H1 (cell line): ENCODE measurements at regions not wholly inside any gene's neighbourhood (a gene's known extent, or its start where the extent isn't known, plus 50 kb on each side); places are given as distances from the start of the nearest gene placed in this dataset.

Experiments used
- BCL11A ChIP-seq, 2 experiments: IDR thresholded peaks; one replicate each; pipeline ENCODE4 v1.6.1; 2011; ENCODE audit warnings: low read depth in 2 of 2, low read length in 2 of 2, mild to moderate bottlenecking in 2 of 2
- CHD2 ChIP-seq: IDR thresholded peaks from 2 replicates; pipeline ENCODE4 v1.6.1; 2012; ENCODE audit warnings: low read length, improper control_type of control experiment
- FOSL1 ChIP-seq: IDR thresholded peaks from 2 replicates; pipeline ENCODE4 v1.6.1; 2011; ENCODE audit warnings: mild to moderate bottlenecking, low read depth, low read length, moderate library complexity; ENCODE audit not compliant: insufficient read depth
- MAFK ChIP-seq: IDR thresholded peaks from 2 replicates; pipeline ENCODE4 v1.6.1; 2012; ENCODE audit warnings: low read depth, mild to moderate bottlenecking, improper control_type of control experiment, low read length
- POLR2A ChIP-seq, 2 experiments: IDR thresholded peaks; 1 replicate in 1 of 2; 2 replicates in 1 of 2; pipeline ENCODE4 v1.6.1; 2011; ENCODE audit warnings: low read depth in 2 of 2, low read length in 2 of 2, mild to moderate bottlenecking in 2 of 2; ENCODE audit errors: control extremely low read depth in 1 of 2
- RNF2 ChIP-seq: fragments of 200-900, 300-1000 bp; sonication (generic); IDR thresholded peaks from 2 replicates; pipeline ENCODE4 v1.7.1; 2016; ENCODE audit warnings: borderline replicate concordance, low read depth, mild to moderate bottlenecking, antibody characterized with exemption, low read length; ENCODE audit not compliant: poor library complexity, severe bottlenecking; ENCODE audit errors: missing control alignments
- SIN3A ChIP-seq, 2 experiments: IDR thresholded peaks in 1 of 2; conservative IDR thresholded peaks in 1 of 2; 2 replicates each; pipeline ENCODE4 v1.6.1; 2011 to 2012; ENCODE audit warnings: low read length in 2 of 2, improper control_type of control experiment in 1 of 2, low read depth in 1 of 2, mild to moderate bottlenecking in 1 of 2
- TAF7 ChIP-seq: optimal IDR thresholded peaks from 2 replicates; pipeline ENCODE3; 2011; ENCODE audit warnings: low read depth, mild to moderate bottlenecking, inconsistent platforms, low read length, moderate library complexity, borderline replicate concordance
- TF ChIP-seq, protein P1 (sequence below): fragments of 300-600 bp; sonication (generic); IDR thresholded peaks from 2 replicates; pipeline ENCODE4 v1.7.1; 2012; ENCODE audit warnings: low read length, moderate library complexity, mild to moderate bottlenecking, inconsistent platforms; ENCODE audit not compliant: insufficient replicate concordance

DNA sequence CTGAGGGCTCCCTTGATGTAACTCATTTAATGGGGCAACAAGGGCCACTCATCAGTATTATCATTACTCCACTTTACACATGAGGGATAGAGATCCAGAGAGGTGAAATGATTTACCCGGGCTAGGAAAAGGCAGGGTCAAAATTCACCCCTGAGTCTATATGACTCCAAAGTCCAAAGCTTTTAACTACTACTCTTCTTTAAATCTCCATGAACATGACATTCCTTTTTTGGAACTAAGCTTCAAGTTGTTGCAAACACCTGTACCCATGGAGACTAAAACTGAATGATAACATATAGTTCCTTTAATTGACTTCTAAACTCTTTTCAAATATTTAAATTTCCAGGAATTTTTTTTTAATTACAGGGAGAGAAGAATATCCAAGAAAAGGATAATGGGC, 292.9 kb upstream of the GADL1 start (continued):
- TF ChIP-seq, protein P1, sequence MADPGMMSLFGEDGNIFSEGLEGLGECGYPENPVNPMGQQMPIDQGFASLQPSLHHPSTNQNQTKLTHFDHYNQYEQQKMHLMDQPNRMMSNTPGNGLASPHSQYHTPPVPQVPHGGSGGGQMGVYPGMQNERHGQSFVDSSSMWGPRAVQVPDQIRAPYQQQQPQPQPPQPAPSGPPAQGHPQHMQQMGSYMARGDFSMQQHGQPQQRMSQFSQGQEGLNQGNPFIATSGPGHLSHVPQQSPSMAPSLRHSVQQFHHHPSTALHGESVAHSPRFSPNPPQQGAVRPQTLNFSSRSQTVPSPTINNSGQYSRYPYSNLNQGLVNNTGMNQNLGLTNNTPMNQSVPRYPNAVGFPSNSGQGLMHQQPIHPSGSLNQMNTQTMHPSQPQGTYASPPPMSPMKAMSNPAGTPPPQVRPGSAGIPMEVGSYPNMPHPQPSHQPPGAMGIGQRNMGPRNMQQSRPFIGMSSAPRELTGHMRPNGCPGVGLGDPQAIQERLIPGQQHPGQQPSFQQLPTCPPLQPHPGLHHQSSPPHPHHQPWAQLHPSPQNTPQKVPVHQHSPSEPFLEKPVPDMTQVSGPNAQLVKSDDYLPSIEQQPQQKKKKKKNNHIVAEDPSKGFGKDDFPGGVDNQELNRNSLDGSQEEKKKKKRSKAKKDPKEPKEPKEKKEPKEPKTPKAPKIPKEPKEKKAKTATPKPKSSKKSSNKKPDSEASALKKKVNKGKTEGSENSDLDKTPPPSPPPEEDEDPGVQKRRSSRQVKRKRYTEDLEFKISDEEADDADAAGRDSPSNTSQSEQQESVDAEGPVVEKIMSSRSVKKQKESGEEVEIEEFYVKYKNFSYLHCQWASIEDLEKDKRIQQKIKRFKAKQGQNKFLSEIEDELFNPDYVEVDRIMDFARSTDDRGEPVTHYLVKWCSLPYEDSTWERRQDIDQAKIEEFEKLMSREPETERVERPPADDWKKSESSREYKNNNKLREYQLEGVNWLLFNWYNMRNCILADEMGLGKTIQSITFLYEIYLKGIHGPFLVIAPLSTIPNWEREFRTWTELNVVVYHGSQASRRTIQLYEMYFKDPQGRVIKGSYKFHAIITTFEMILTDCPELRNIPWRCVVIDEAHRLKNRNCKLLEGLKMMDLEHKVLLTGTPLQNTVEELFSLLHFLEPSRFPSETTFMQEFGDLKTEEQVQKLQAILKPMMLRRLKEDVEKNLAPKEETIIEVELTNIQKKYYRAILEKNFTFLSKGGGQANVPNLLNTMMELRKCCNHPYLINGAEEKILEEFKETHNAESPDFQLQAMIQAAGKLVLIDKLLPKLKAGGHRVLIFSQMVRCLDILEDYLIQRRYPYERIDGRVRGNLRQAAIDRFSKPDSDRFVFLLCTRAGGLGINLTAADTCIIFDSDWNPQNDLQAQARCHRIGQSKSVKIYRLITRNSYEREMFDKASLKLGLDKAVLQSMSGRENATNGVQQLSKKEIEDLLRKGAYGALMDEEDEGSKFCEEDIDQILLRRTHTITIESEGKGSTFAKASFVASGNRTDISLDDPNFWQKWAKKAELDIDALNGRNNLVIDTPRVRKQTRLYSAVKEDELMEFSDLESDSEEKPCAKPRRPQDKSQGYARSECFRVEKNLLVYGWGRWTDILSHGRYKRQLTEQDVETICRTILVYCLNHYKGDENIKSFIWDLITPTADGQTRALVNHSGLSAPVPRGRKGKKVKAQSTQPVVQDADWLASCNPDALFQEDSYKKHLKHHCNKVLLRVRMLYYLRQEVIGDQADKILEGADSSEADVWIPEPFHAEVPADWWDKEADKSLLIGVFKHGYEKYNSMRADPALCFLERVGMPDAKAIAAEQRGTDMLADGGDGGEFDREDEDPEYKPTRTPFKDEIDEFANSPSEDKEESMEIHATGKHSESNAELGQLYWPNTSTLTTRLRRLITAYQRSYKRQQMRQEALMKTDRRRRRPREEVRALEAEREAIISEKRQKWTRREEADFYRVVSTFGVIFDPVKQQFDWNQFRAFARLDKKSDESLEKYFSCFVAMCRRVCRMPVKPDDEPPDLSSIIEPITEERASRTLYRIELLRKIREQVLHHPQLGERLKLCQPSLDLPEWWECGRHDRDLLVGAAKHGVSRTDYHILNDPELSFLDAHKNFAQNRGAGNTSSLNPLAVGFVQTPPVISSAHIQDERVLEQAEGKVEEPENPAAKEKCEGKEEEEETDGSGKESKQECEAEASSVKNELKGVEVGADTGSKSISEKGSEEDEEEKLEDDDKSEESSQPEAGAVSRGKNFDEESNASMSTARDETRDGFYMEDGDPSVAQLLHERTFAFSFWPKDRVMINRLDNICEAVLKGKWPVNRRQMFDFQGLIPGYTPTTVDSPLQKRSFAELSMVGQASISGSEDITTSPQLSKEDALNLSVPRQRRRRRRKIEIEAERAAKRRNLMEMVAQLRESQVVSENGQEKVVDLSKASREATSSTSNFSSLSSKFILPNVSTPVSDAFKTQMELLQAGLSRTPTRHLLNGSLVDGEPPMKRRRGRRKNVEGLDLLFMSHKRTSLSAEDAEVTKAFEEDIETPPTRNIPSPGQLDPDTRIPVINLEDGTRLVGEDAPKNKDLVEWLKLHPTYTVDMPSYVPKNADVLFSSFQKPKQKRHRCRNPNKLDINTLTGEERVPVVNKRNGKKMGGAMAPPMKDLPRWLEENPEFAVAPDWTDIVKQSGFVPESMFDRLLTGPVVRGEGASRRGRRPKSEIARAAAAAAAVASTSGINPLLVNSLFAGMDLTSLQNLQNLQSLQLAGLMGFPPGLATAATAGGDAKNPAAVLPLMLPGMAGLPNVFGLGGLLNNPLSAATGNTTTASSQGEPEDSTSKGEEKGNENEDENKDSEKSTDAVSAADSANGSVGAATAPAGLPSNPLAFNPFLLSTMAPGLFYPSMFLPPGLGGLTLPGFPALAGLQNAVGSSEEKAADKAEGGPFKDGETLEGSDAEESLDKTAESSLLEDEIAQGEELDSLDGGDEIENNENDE, result no peak
- TF ChIP-seq CHD2, result no peak
- TF ChIP-seq TAF7, result no peak
- TF ChIP-seq SIN3A (conservative IDR thresholded peaks at IDR 0.05 in 1 of 2, IDR thresholded peaks at IDR 0.05 in 1 of 2; ENCODE audit: low read depth in 1 of 2, low read length in 2 of 2), result no peak
- no peak for TF ChIP-seq POLR2A (IDR thresholded peaks at IDR 0.05; ENCODE audit: control extremely low read depth in 1 of 2, low read depth in 2 of 2, low read length in 2 of 2)
- TF ChIP-seq MAFK, result no peak
- TF ChIP-seq RNF2, result no peak
- no peak for TF ChIP-seq FOSL1
- TF ChIP-seq BCL11A (IDR thresholded peaks at IDR 0.05; ENCODE audit: low read depth in 2 of 2, low read length in 2 of 2), result no peak
